A549 (cell line): ENCODE measurements at regions not wholly inside any gene's neighbourhood (a gene's known extent, or its start where the extent isn't known, plus 50 kb on each side); places are given as distances from the start of the nearest gene placed in this dataset.

Experiments used
- ATAC-seq, 2 experiments: fragments of 200-7000 bp in 1 of 2; fragments of >200 bp in 1 of 2; cut with Nextera tagmentation in 1 of 2; cut with Tn5 transposase in 1 of 2; 3 replicates each; pipeline versions ENCODE4 v1.8.0 to v1.9.1; 2018 to 2020; ENCODE audit warnings: mild to moderate bottlenecking in 1 of 2, moderate library complexity in 1 of 2
- CTCF ChIA-PET: fragments of 300-600 bp; sonication (Branson Sonifier 250); formaldehyde crosslinking; extraction: SDS; loops from one replicate; lab custom pipeline; 2021; ENCODE audit warnings: antibody characterized with exemption, inconsistent platforms; lab: Yijun Ruan, JAX
- POLR2A ChIA-PET: fragments of 350-600 bp; formaldehyde crosslinking; extraction: SDS; loops from one replicate; lab custom pipeline; 2021; ENCODE audit warnings: antibody characterized with exemption, inconsistent platforms; lab: Yijun Ruan, JAX
- DNase-seq, 2 experiments: peaks; one replicate each; pipeline versions ENCODE4 v3.0.0 to v3.0.0-alpha.2; 2011 to 2016; ENCODE audit warnings: low read depth in 1 of 2, low spot score in 1 of 2
- FAIRE-seq: peaks from 2 replicates; lab custom pipeline; 2011; peaks lifted over from hg19 to GRCh38; lab: Jason Lieb, UNC
- H3K27ac ChIP-seq, 2 experiments: fragments of >200 bp; sonication (Bioruptor Twin); formaldehyde crosslinking; 3 replicates each; pipeline ENCODE4 v1.5.1; 2016 to 2017
- H3K4me1 ChIP-seq: fragments of >200 bp; sonication (Bioruptor Twin); formaldehyde crosslinking; 3 replicates; pipeline ENCODE4 v1.6.1; 2016
- H3K4me2 ChIP-seq: fragments of >200 bp; sonication (Bioruptor Twin); formaldehyde crosslinking; 3 replicates; pipeline ENCODE4 v1.6.1; 2016
- H3K4me3 ChIP-seq: fragments of >200 bp; sonication (Bioruptor Twin); formaldehyde crosslinking; 3 replicates; pipeline ENCODE4 v1.5.1; 2016
- H3K9me3 ChIP-seq: fragments of >200 bp; sonication (Bioruptor Twin); formaldehyde crosslinking; 3 replicates; pipeline ENCODE4 v1.6.1; 2016
- ATOH8 ChIP-seq: fragments of 250-450 bp; sonication (Bioruptor Pico); IDR thresholded peaks from 2 replicates; pipeline ENCODE4 v1.5.0; 2020; ENCODE audit warnings: low read depth, mild to moderate bottlenecking, moderate library complexity
- BHLHE40 ChIP-seq: IDR thresholded peaks from 2 replicates; pipeline ENCODE4 v1.6.1; 2012; ENCODE audit warnings: low read depth, low read length, inconsistent platforms
- CBX8 ChIP-seq: fragments of 200-600 bp; sonication (generic); IDR thresholded peaks from 2 replicates; pipeline ENCODE4 v1.6.1; 2016
- CEBPB ChIP-seq, 2 experiments: fragments of >200 bp in 1 of 2; sonication (Bioruptor Twin) in 1 of 2; formaldehyde crosslinking in 1 of 2; IDR thresholded peaks; 2 replicates each; pipeline ENCODE4 v1.6.1; 2012 to 2016
- CHD4 ChIP-seq: fragments of 200-600 bp; sonication (generic); IDR thresholded peaks from 2 replicates; pipeline ENCODE4 v1.6.1; 2016; ENCODE audit warnings: antibody characterized with exemption, mild to moderate bottlenecking, borderline replicate concordance
- EHMT2 ChIP-seq: fragments of 200-600 bp; sonication (generic); IDR thresholded peaks from 2 replicates; pipeline ENCODE4 v1.6.1; 2016; ENCODE audit warnings: antibody characterized with exemption, low read depth, mild to moderate bottlenecking, moderate library complexity
- ESRRA ChIP-seq: fragments of 150-350 bp; IDR thresholded peaks from 2 replicates; pipeline ENCODE4 v1.6.1; 2014; ENCODE audit warnings: mild to moderate bottlenecking, low read length, borderline replicate concordance
- FOSB ChIP-seq: fragments of 250-450 bp; sonication (Bioruptor Pico); IDR thresholded peaks from 2 replicates; pipeline ENCODE4 v1.5.0; 2020; ENCODE audit warnings: mild to moderate bottlenecking, moderate library complexity
- FOSL2 ChIP-seq, 2 experiments: fragments of 450-650 bp in 1 of 2; fragments of >200 bp in 1 of 2; sonication (Bioruptor Twin) in 1 of 2; formaldehyde crosslinking; IDR thresholded peaks; 2 replicates each; pipeline versions ENCODE4 v1.5.0 to v1.6.1; 2016 to 2020; ENCODE audit warnings: mild to moderate bottlenecking in 1 of 2, moderate library complexity in 1 of 2
- GATA3 ChIP-seq: IDR thresholded peaks from 2 replicates; pipeline ENCODE4 v1.6.1; 2012; ENCODE audit warnings: borderline replicate concordance
- HDAC2 ChIP-seq: fragments of 200-600 bp; sonication (generic); IDR thresholded peaks from 2 replicates; pipeline ENCODE4 v1.6.1; 2016
- HOXA7 ChIP-seq: fragments of 250-450 bp; sonication (Bioruptor Pico); IDR thresholded peaks from 2 replicates; pipeline ENCODE4 v1.5.0; 2020; ENCODE audit warnings: mild to moderate bottlenecking, moderate library complexity
- HOXB13 ChIP-seq: fragments of 250-450 bp; sonication (Bioruptor Pico); IDR thresholded peaks from 2 replicates; pipeline ENCODE4 v1.5.0; 2020; ENCODE audit warnings: low read depth, mild to moderate bottlenecking, moderate library complexity
- HOXB5 ChIP-seq: fragments of 250-450 bp; sonication (Bioruptor Pico); IDR thresholded peaks from 2 replicates; pipeline ENCODE4 v1.5.0; 2020; ENCODE audit warnings: mild to moderate bottlenecking, moderate library complexity
- JUN ChIP-seq, 2 experiments: fragments of >200 bp; sonication (Bioruptor Twin); formaldehyde crosslinking; IDR thresholded peaks; 2 replicates in 1 of 2; 3 replicates in 1 of 2; pipeline ENCODE4 v1.6.1; 2016 to 2017
- JUNB ChIP-seq: fragments of >200 bp; sonication (Bioruptor Twin); formaldehyde crosslinking; IDR thresholded peaks from 2 replicates; pipeline ENCODE4 v1.6.1; 2016
- KDM1A ChIP-seq: fragments of 200-600 bp; sonication (generic); IDR thresholded peaks from 2 replicates; pipeline ENCODE4 v1.6.1; 2016; ENCODE audit warnings: low read depth, mild to moderate bottlenecking
- KDM5A ChIP-seq: fragments of 200-600 bp; sonication (generic); IDR thresholded peaks from 2 replicates; pipeline ENCODE4 v1.6.1; 2016; ENCODE audit warnings: antibody characterized with exemption, mild to moderate bottlenecking
- MAX ChIP-seq: IDR thresholded peaks from 2 replicates; pipeline ENCODE4 v1.6.1; 2012
- MYC ChIP-seq: IDR thresholded peaks from 2 replicates; pipeline ENCODE4 v1.6.1; 2012; ENCODE audit warnings: mild to moderate bottlenecking, inconsistent platforms, low read length, improper control_type of control experiment, borderline replicate concordance
- NR3C1 ChIP-seq: fragments of >200 bp; sonication (Bioruptor Twin); formaldehyde crosslinking; IDR thresholded peaks from 3 replicates; pipeline ENCODE4 v1.6.1; 2017
- POLR2AphosphoS2 ChIP-seq: conservative IDR thresholded peaks from 2 replicates; pipeline ENCODE4 v1.6.1; 2012; ENCODE audit warnings: low read length, improper control_type of control experiment, inconsistent platforms
- RCOR1 ChIP-seq: fragments of 150-350 bp; IDR thresholded peaks from 2 replicates; pipeline ENCODE4 v1.6.1; 2014; ENCODE audit warnings: antibody characterized with exemption, low read length, low read depth
- RFX5 ChIP-seq: fragments of 450-650 bp; IDR thresholded peaks from 2 replicates; pipeline ENCODE4 v1.7.1; 2014; ENCODE audit warnings: antibody characterized with exemption, mild to moderate bottlenecking, moderate library complexity
- SREBF2 ChIP-seq: fragments of 450-650 bp; IDR thresholded peaks from 2 replicates; pipeline ENCODE4 v1.6.1; 2014; ENCODE audit warnings: mild to moderate bottlenecking, moderate library complexity
- TFCP2L1 ChIP-seq: fragments of 250-450 bp; sonication (Bioruptor Pico); IDR thresholded peaks from 2 replicates; pipeline ENCODE4 v1.5.0; 2021; ENCODE audit warnings: mild to moderate bottlenecking
- TP53 ChIP-seq: fragments of 250-450 bp; sonication (Bioruptor Pico); IDR thresholded peaks from 2 replicates; pipeline ENCODE4 v1.5.0; 2021; ENCODE audit warnings: mild to moderate bottlenecking, moderate library complexity
- ZC3H11A ChIP-seq: fragments of 450-650 bp; IDR thresholded peaks from 2 replicates; pipeline ENCODE4 v1.6.1; 2014; ENCODE audit warnings: antibody characterized with exemption, mild to moderate bottlenecking
- ZFP36 ChIP-seq: fragments of 450-650 bp; IDR thresholded peaks from 2 replicates; pipeline ENCODE4 v1.6.1; 2014; ENCODE audit warnings: borderline replicate concordance; ENCODE audit not compliant: partially characterized antibody
- WGBS: methylation state at CpG from one replicate; pipeline ENCODE4 v1.1.6; 2017; ENCODE audit errors: missing lambda C conversion rate; 5-methylcytosine and 5-hydroxymethylcytosine counted together
- TF ChIP-seq, protein P1 (sequence below): fragments of >200 bp; sonication (Bioruptor Twin); formaldehyde crosslinking; IDR thresholded peaks from 2 replicates; pipeline ENCODE4 v1.6.1; 2016
- TF ChIP-seq, protein P2 (sequence below): fragments of 450-650 bp; IDR thresholded peaks from 2 replicates; pipeline ENCODE4 v1.6.1; 2014; ENCODE audit warnings: antibody characterized with exemption

DNA sequence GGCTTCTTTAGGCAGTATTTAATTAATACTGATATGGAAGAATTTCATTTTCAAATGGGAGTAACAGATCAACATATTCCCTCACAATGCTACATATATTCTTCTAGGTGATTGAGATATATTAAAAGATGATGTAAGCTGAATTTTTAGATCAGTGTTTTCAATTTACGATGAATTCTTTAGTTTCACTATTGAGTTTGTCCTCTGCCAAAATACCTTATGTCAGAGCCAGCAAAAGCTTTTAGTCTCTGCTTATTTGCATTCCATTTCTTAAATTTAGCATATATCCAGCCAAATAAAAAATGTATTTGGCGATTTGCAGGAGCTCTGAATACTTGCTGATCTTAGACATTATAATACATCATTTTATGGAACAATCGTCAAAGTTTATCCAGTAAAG lies 144.3 kb downstream of the MOSPD2 start:
- Histone ChIP-seq H3K4me3 (no peak overlapping the region), H3K27ac (no peak overlapping the region), H3K4me1 (no peaks in the 10 kb centered on the region), H3K4me2 (no peak overlapping the region)
- ChIA-PET POLR2A (no interaction called here), CTCF (no interaction called here)
- FAIRE-seq: peak; percentile 13
- ATAC-seq: no peak
- TF ChIP-seq, protein P1, sequence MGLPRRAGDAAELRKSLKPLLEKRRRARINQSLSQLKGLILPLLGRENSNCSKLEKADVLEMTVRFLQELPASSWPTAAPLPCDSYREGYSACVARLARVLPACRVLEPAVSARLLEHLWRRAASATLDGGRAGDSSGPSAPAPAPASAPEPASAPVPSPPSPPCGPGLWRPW: no peak
- no peak for TF ChIP-seq HOXA7 (CRISPR knock-in tag)
- TF ChIP-seq JUNB: no peak
- no peak for TF ChIP-seq POLR2AphosphoS2
- no peak for TF ChIP-seq CHD4
- no peak for TF ChIP-seq MAX
- no peak for TF ChIP-seq CBX8
- no peak for TF ChIP-seq HDAC2
- TF ChIP-seq RCOR1: no peak
- TF ChIP-seq, all 56 proteins: peak for 0
- H3K9me3 ChIP-seq: no peaks in the 10 kb centered on the region
- 33% methylated on average over 3 of the region's 3 CpGs for WGBS
- DNase-seq: no peak

GRCh38 chrX:15016051-15016450 lies 142.8 kb downstream of the MOSPD2 start:
- DNase-seq (no peak), ATAC-seq (no peak), FAIRE-seq (peak; percentile 94)
- H3K27ac ChIP-seq: no peak overlapping the region
- no peaks in the 10 kb centered on the region for H3K4me1 ChIP-seq
- H3K9me3 ChIP-seq: no peaks in the 10 kb centered on the region
- POLR2A ChIA-PET: no interaction called here
- TF ChIP-seq FOSL2 (IDR thresholded peaks at IDR 0.05): no peak
- no peak for TF ChIP-seq FOSL2 (CRISPR knock-in tag; IDR thresholded peaks at IDR 0.05)
- no peak for TF ChIP-seq ZC3H11A
- TF ChIP-seq FOSB: no peak
- TF ChIP-seq HOXA7 (CRISPR knock-in tag): no peak
- no peak for TF ChIP-seq BHLHE40
- TF ChIP-seq NR3C1: no peak
- TF ChIP-seq RFX5: no peak
- no peak for TF ChIP-seq MYC
- no peak overlapping the region for H3K4me2 ChIP-seq
- WGBS: 0% methylated on average over 1 of the region's 1 CpG
- CTCF ChIA-PET: no interaction called here
- no peak overlapping the region for H3K4me3 ChIP-seq

DNA sequence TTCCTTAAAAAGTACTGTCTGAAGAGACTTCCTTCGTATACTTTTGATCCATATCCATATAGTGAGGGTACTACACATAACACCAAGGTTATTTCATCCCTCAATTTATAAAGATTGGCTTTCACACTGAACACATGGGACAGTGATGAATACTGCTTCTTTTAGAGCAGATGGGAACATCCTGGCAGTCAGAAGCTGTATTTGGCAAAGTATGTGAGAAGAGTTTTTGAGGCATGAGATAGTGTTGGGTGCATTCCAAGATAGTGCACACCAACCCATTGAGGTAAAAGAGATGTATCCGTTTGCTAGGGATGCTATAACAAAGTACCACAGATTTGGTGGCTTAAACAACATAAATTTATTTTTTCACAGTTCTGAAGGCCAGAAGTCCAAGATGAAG lies 141.1 kb downstream of the MOSPD2 start:
- WGBS: 30% methylated on average over 2 of the region's 2 CpGs
- Histone ChIP-seq H3K4me2 (no peak overlapping the region), H3K4me1 (no peaks in the 10 kb centered on the region)
- CTCF ChIA-PET: no interaction called here
- no peak for ATAC-seq
- no peak for TF ChIP-seq KDM1A
- TF ChIP-seq SREBF2: no peak
- no peak for TF ChIP-seq HDAC2
- TF ChIP-seq FOSL2 (IDR thresholded peaks at IDR 0.05): no peak
- no peak for TF ChIP-seq FOSL2 (CRISPR knock-in tag; IDR thresholded peaks at IDR 0.05)
- TF ChIP-seq BHLHE40: no peak
- TF ChIP-seq, protein P2, sequence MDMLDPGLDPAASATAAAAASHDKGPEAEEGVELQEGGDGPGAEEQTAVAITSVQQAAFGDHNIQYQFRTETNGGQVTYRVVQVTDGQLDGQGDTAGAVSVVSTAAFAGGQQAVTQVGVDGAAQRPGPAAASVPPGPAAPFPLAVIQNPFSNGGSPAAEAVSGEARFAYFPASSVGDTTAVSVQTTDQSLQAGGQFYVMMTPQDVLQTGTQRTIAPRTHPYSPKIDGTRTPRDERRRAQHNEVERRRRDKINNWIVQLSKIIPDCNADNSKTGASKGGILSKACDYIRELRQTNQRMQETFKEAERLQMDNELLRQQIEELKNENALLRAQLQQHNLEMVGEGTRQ: no peak
- TF ChIP-seq TP53 (CRISPR knock-in tag): no peak
- no peak for TF ChIP-seq KDM5A
- TF ChIP-seq ESRRA: no peak
- TF ChIP-seq CHD4: no peak
- TF ChIP-seq, all 56 proteins: peak for 0
- Histone ChIP-seq H3K4me3 (no peak overlapping the region), H3K9me3 (no peaks in the 10 kb centered on the region), H3K27ac (no peak overlapping the region)
- FAIRE-seq: no peak
- POLR2A ChIA-PET: no interaction called here
- no peak for DNase-seq

GRCh38 chrX:15013461-15013860 lies 140.2 kb downstream of the MOSPD2 start:
- Histone ChIP-seq H3K9me3 (no peaks in the 10 kb centered on the region), H3K27ac (no peak overlapping the region), H3K4me2 (no peak overlapping the region), H3K4me1 (no peaks in the 10 kb centered on the region), H3K4me3 (no peak overlapping the region)
- POLR2A ChIA-PET: no interaction called here
- CTCF ChIA-PET: no interaction called here
- peak; percentile 39 for FAIRE-seq
- no peak for ATAC-seq
- 3% methylated on average over 1 of the region's 1 CpG for WGBS
- DNase-seq: no peak
- TF ChIP-seq HOXB5 (CRISPR knock-in tag): no peak
- no peak for TF ChIP-seq TP53 (CRISPR knock-in tag)
- TF ChIP-seq CHD4: no peak
- TF ChIP-seq HDAC2: no peak
- no peak for TF ChIP-seq GATA3
- no peak for TF ChIP-seq CEBPB (IDR thresholded peaks at IDR 0.05)
- no peak for TF ChIP-seq ATOH8 (CRISPR knock-in tag)
- TF ChIP-seq EHMT2: no peak
- TF ChIP-seq KDM1A: no peak
- TF ChIP-seq RCOR1: no peak
- no peak for TF ChIP-seq HOXB13
- no peak for TF ChIP-seq SREBF2
- TF ChIP-seq, protein P1: no peak
- TF ChIP-seq TFCP2L1 (CRISPR knock-in tag): no peak
- TF ChIP-seq ZFP36: no peak
- no peak for TF ChIP-seq JUN (IDR thresholded peaks at IDR 0.05)
- TF ChIP-seq CBX8: no peak
